GM18951 (cell line): ENCODE measurements at regions not wholly inside any gene's neighbourhood (a gene's known extent, or its start where the extent isn't known, plus 50 kb on each side); places are given as distances from the start of the nearest gene placed in this dataset.

Experiments used
- POLR2A ChIP-seq: IDR thresholded peaks from 4 replicates; pipeline ENCODE4 v1.6.1; 2011; ENCODE audit warnings: mild to moderate bottlenecking; ENCODE audit not compliant: insufficient read length, insufficient read depth; ENCODE audit errors: extremely low read depth
- in situ Hi-C: fragments of 300-500 bp; cut with MboI; formaldehyde crosslinking; loops from one replicate; pipeline ENCODE4 v1.12.0; 2022; ENCODE audit warnings: low sequenced_read_pairs, mixed read lengths, inconsistent platforms; ENCODE audit not compliant: unreplicated experiment

DNA sequence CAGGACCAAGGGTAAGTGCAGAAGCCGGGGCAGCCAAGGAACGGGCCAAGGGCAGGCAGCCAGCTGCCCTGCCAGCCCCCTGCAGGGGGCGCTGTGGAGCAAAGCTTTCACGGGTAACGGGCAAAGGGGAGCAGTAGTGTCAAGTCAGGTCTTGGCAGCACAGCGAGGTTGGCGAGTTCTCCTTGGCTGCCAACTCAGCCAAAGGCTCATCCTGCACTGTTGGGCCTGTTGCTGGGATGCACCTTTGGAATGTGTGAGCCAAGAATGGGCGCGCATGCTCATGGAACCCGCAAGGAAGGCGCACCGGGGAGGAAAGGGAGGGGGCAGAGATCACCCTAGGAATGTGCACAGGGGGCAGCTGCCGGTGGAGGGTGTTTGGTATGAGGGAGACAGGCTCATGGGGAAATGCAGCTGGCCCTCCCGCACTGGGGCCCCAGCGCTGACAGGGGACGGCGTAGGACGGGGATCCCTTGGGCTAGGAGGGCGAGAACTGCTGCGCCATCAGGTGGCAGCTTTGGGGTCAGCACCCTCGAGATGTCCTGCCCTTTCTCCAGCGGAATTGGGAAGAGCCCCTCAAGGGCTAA, 138.0 kb downstream of the ASCL4 start:
- no peak for TF ChIP-seq POLR2A
- in situ Hi-C loops = no loop called here

DNA sequence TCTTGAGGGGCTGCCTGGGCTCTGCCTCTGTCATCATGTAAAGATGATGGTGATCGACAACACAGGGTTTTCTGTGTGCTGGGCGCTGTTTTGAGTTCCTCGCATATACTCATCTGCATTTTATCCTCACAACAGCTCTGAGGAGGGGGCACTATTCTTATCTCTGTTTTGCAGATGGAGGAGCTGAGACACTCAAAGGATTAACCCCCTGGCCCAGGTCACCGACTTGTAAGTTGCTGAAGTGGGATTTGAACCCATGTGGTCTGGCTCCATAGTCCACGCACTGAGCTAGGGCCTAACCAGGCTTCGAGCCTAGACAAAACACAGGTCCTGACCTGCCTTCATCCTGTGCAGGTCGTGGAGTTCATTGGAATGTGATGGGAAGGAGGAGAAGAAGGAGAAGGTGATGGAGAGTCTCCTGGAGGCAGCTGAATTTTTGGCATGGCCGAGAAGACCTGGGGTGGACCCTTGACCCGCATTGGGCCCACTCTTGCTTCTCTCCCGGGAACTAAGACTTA, 140.0 kb downstream of the ASCL4 start:
- TF ChIP-seq POLR2A = no peak
- in situ Hi-C loops = no loop called here

DNA sequence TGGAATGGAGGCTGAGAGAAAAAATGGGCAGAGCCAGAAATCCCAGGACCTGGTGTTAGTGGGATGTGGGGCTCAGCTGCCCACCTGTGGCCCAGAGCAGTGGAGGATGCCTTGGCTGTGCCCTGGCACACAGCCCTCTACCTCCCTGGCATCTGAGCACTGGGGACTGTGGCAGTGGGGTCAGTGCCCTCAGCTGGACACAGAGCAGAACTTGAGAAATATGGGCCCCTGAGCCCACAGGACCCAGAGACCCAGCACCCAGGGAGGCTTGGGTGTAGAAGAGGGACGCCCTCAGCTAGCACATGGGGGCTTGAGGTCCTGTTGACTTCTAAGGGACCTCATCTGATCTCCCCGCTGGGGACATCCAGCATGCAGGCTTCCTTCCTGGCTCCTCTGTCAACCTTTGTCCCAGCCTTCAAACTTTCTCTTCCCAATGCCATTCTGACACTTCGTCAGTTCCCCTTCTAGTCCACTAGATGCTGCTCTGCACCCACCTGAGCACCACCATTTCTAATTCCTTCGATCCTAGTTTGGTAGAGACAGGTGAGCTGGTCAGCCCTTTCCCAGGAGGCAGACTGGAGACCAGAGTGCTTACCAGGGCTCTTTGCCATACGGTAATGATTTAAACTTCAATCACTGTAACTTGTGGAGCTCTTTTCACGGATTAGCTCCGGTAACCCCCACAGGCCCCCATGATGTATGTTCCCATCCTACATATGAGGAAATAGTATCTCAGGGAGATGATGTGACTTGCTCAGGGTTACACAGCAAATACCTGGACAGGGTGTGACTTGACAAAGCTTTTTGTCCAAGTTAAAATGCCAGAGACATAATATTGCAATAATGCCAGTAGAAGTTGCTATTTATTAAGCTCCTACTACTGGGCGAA, 143.7 kb downstream of the ASCL4 start:
- in situ Hi-C loops = no loop called here

DNA sequence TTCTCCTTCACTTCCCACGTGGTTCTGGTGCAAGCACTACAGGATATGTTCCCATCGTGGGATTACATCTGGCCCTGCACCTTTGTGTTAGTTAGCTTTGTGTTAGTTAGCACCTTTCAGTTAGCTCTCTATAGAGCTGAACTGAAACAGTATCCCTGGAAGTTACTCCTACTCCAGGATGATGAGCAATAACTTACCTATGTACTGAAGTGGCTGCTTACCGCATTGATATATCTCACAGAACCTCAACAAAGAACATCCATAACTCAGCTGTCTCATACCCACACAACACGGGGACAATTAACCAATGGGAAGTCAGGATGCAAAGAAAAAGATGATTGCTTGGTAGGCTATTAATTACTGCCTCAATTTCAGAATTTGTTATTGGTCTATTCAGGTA, 146.6 kb downstream of the ASCL4 start:
- no peak for TF ChIP-seq POLR2A

More for the DNA sequence above, 143.7 kb downstream of the ASCL4 start:
- TF ChIP-seq POLR2A = no peak

DNA sequence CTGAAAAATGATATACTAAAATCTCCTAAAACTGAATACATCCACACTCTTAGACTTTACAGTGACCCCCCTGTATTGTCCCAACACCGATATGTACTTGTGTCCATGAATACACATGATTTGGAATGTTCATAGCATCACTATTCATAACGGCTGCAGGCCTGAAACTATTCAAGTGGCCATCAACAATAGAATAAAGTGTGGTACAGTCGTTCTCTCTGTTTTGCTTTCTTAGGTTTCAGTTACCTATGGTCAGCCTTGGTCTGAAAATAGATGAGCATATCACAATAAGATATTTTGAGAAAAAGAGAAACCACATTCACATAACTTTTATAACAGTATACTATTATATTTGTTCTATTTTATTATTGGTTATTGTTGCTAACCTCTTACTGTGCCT, 150.6 kb downstream of the ASCL4 start:
- in situ Hi-C loops = no loop called here
- no peak for TF ChIP-seq POLR2A

More for the DNA sequence above, 146.6 kb downstream of the ASCL4 start:
- in situ Hi-C loops = no loop called here

DNA sequence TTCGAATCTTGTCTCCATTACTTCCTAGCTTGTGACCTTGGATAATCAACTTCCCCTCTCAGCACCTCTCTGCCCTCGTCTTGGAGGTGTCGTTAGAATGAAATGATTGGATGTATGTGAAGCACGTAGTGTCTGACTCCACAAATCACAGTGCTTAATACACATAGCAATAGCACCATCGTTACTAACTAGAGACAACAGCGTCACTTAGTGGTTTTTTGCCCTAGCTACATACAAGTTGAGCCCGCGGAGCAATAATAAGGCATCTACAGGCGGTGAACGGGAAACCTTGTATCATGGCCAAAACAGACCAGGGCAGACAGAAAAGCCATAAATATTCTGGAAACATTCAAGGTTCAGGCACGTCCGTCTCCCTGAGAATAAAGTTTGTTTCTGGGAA, 154.9 kb downstream of the ASCL4 start:
- TF ChIP-seq POLR2A = no peak
- in situ Hi-C loops = no loop called here

DNA sequence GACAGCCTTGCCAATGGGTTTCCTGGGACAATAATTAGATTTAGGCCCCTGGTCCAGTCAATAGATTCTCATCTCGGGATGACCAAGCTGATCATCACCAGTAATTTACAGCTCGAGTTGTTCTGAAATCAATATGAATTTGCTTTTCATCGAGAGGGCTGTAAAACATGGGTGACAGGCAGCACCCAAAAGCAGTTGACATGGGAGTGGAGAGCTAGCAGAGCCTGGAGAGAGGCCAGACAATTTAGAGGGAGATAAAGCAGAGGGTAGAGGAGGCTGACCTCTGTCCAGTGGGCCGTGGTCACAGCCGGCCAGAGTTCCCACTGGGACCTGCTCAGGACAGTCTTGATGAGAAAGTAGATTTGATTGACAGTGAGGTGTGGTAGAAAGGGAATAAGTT, 157.3 kb downstream of the ASCL4 start:
- in situ Hi-C loops = no loop called here
- no peak for TF ChIP-seq POLR2A

DNA sequence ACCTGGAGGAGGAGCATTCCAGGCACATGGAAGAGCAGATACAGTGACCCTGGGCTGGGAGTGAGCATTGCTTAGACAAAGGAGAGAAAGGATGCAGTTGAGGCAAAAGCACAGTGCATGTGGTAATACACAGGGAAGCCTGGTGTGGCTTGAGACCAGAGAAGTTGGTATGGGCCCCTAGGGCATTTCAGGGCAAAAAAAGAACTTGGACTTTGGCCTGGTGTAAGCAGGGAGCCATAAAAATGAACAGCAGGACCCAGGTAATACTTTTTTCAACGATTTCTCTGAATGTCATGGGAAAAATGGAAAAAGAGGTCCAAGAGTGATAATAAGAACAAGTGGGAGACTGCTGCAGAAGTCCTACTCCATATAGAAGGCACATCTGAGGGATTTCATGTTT, 163.9 kb downstream of the ASCL4 start:
- no peak for TF ChIP-seq POLR2A
- in situ Hi-C loops = no loop called here

DNA sequence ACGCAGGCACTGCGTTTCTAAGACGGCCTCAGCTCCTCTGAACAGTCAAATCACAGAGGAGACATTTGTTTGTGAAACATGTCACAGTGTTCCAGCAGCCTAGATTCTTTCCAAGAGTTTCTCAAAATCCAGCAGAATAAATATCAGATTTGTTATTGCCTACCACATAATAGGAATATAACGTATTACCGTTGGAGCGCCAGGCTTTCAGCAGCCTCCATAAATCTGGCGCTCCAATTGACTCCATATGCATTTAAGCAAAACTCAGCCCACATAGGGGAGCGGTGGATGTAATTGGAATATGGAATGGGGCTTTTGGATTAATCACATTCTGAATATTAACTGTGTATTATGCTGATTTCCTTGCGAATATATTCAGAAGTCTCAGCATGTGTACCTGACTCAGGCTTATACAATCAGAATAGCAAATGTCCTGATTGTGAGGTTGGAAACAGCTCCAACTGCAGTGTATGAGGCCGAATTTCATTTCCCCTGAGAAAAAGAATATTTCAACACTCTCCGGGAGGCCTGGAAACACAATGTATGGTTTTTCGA, 174.0 kb downstream of the ASCL4 start:
- no peak for TF ChIP-seq POLR2A
- in situ Hi-C loops = no loop called here

DNA sequence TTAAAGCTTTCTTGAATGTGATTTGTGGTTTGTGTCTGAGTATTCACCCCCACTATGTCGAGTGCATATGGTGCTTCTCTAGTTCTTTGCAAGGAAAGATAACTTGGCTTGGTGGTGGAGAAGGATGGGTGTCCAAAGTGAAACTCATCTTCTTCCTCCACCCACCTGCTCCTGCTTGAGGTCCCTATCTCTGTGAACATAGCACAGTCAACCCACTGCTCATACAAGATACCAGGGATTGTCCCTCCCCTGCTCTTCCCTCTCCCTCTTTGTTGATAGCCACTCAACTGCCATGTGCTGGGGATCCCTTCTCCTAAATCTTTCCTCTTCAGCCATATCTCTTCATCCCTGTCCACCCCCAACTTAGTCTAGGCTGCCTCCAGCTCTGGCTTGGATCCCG, 176.5 kb downstream of the ASCL4 start:
- no peak for TF ChIP-seq POLR2A
- in situ Hi-C loops = no loop called here

DNA sequence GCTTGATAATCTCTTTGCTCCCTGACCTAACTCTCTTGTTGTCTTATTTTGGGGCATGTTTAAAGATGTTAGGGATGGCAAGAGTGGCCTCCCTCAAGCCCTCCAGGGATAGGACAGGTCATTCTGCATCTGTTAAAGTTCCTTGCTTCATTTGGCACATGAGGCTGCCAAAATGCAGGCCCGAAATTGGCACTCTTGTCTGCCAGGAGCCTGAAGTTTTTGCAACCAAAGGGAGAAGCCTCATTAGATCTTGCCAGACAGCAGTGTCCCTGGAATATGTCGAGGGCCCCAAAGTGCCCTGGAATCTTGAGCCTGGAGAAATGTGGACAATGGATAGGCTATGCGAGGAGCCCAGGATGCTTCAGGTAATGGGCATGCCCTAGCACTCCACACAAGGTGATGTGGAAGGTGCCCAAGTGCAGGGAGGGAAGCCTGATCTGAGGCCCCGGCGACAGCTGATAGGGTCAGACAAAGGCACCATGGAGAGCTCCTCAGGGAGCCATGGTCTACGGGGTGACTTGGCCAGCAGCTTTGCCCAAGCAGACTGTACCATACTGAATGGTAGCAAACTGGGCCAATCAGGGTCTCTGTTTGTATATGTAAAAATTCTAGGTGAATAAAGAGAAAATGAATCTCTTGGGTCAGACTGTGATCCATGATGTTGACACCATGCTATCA, 173.0 kb upstream of the WSCD2 start:
- in situ Hi-C loops = no loop called here
- no peak for TF ChIP-seq POLR2A

DNA sequence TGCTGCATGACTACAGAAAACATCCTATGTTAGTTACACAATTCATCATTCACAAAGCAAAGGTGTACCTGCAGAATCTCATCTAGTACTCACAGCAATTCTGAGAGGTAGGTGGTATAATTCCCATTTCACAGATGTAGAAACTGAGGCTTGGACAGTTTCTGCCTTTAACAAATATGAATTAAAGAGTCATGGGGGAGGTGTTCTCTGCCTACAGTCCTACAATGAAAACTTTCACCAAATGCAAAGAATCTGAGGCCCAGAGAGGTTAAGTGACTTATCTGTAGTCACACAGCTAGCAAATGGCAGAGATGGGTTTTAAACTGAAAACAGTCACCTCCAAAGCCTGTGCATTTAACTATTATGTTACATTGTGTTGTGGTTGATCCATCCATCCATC, 171.6 kb upstream of the WSCD2 start:
- in situ Hi-C loops = no loop called here
- no peak for TF ChIP-seq POLR2A

DNA sequence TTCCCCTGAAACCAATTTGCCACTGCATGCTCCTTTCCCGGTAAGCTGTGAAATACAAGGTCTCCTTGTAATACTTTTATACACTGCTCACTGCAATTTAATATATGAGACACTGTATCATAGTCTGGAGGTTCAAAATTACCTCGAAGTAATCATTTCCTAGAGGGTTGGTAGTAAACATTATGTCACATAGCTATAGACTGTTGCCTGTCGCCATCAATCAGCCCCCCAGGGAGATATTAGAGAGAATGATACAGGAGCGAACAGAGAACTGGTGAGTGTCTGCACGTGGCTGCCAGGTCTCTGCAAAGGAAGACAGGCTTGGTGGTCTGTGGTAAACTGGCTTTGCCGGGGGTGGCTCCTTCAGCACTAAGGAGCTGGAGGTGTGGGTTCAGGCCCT, 165.5 kb upstream of the WSCD2 start:
- no peak for TF ChIP-seq POLR2A
- in situ Hi-C loops = no loop called here
